RWPE1 (cell line): ENCODE measurements at regions not wholly inside any gene's neighbourhood (a gene's known extent, or its start where the extent isn't known, plus 50 kb on each side); places are given as distances from the start of the nearest gene placed in this dataset.

Source experiments
- CTCF ChIA-PET: fragments of 350-600 bp; sonication (Branson Sonifier 250); formaldehyde crosslinking; extraction: SDS; loops from one replicate; lab custom pipeline; 2021; lab: Yijun Ruan, JAX
- POLR2A ChIA-PET: fragments of 400-600 bp; formaldehyde crosslinking; extraction: SDS; loops from one replicate; lab custom pipeline; 2020; ENCODE audit warnings: antibody characterized with exemption; ENCODE audit not compliant: low non-redundant PET; lab: Yijun Ruan, JAX
- DNase-seq: peaks from one replicate; pipeline ENCODE4 v3.0.0; 2012; ENCODE audit warnings: low spot score
- H3K27ac ChIP-seq: fragments of 450-650 bp; 2 replicates; pipeline ENCODE4 v1.5.1; 2017
- CTCF ChIP-seq: fragments of 450-650 bp; conservative IDR thresholded peaks from 2 replicates; pipeline ENCODE4 v1.5.1; 2017; ENCODE audit warnings: low read depth, mild to moderate bottlenecking

- no peak for TF ChIP-seq CTCF
- ChIA-PET POLR2A (no interaction called here), CTCF (no interaction called here)
- DNase-seq, result no peak
- H3K27ac ChIP-seq, result no peak overlapping the region
Measured at GRCh38 chr14:85115921-85116320, 414.0 kb upstream of the FLRT2 start.

GRCh38 chr14:85118274-85118673 lies 411.7 kb upstream of the FLRT2 start:
- no peak overlapping the region for H3K27ac ChIP-seq
- no peak for DNase-seq
- no peak for TF ChIP-seq CTCF
- ChIA-PET CTCF (no interaction called here), POLR2A (no interaction called here)

GRCh38 chr14:85122690-85123089 lies 407.3 kb upstream of the FLRT2 start:
- POLR2A ChIA-PET, result no interaction called here
- CTCF ChIA-PET, result no interaction called here
- DNase-seq, result no peak
- no peak for TF ChIP-seq CTCF
- H3K27ac ChIP-seq, result no peak overlapping the region

- ChIA-PET CTCF (interaction anchor here (0.6 kb wide), 1 partner anchor 166 kb away, joined by 3 read pairs; no protein-coding TSS in a partner anchor), POLR2A (no interaction called here)
- DNase-seq, result no peak
- no peak for TF ChIP-seq CTCF
- no peak overlapping the region for H3K27ac ChIP-seq
Measured at GRCh38 chr14:85123755-85124154, 406.2 kb upstream of the FLRT2 start.

GRCh38 chr14:85124631-85125290 lies 405.2 kb upstream of the FLRT2 start:
- no peak overlapping the region for H3K27ac ChIP-seq
- ChIA-PET POLR2A (no interaction called here), CTCF (interaction anchor here (0.6 kb wide), 2 partner anchors 13 to 1052 kb away, joined by 6 to 7 read pairs; no protein-coding TSS in a partner anchor)
- no peak for TF ChIP-seq CTCF
- no peak for DNase-seq

GRCh38 chr14:85125291-85125670 lies 404.7 kb upstream of the FLRT2 start:
- no peak overlapping the region for H3K27ac ChIP-seq
- DNase-seq, result no peak
- POLR2A ChIA-PET, result no interaction called here
- CTCF ChIA-PET, result no interaction called here
- TF ChIP-seq CTCF, result no peak
